Hepatocyte (in vitro differentiated cells): ENCODE measurements at regions not wholly inside any gene's neighbourhood (a gene's known extent, or its start where the extent isn't known, plus 50 kb on each side); places are given as distances from the start of the nearest gene placed in this dataset.

Experiments
- DNase-seq: peaks from one replicate; pipeline ENCODE4 v3.0.0-alpha.2; 2016; ENCODE audit warnings: low spot score
- H2AFZ ChIP-seq: fragments of 200-600 bp; sonication (generic); 2 replicates; pipeline ENCODE4 v1.6.0; 2016; ENCODE audit warnings: antibody characterized with exemption, mild to moderate bottlenecking
- H3K27ac ChIP-seq: fragments of 200-600 bp; sonication (generic); 2 replicates; pipeline ENCODE4 v1.5.1; 2016; ENCODE audit warnings: mild to moderate bottlenecking
- H3K27me3 ChIP-seq: fragments of 200-600 bp; sonication (generic); 2 replicates; pipeline ENCODE4 v1.6.1; 2016
- H3K36me3 ChIP-seq: fragments of 200-600 bp; sonication (generic); replicated peaks from 2 replicates; pipeline ENCODE4 v1.5.1; 2016; ENCODE audit warnings: low read depth; ENCODE audit not compliant: insufficient read depth
- H3K4me1 ChIP-seq: fragments of 200-600 bp; sonication (generic); 2 replicates; pipeline ENCODE4 v1.5.1; 2016; ENCODE audit warnings: mild to moderate bottlenecking, moderate library complexity; ENCODE audit not compliant: insufficient read depth
- H3K4me2 ChIP-seq: fragments of 200-600 bp; sonication (generic); 2 replicates; pipeline ENCODE4 v1.6.0; 2016
- H3K4me3 ChIP-seq: fragments of 200-600 bp; sonication (generic); 2 replicates; pipeline ENCODE4 v1.5.1; 2016; ENCODE audit warnings: mild to moderate bottlenecking
- H3K79me2 ChIP-seq: fragments of 200-600 bp; sonication (generic); 2 replicates; pipeline ENCODE4 v1.6.0; 2017; ENCODE audit warnings: mild to moderate bottlenecking
- H3K9me2 ChIP-seq: fragments of 200-600 bp; sonication (generic); replicated peaks from 2 replicates; pipeline ENCODE4 v1.6.0; 2017; ENCODE audit warnings: mild to moderate bottlenecking; ENCODE audit not compliant: insufficient read depth
- H3K9me3 ChIP-seq: fragments of 200-600 bp; sonication (generic); 2 replicates; pipeline ENCODE4 v1.5.1; 2016; ENCODE audit warnings: low read depth, mild to moderate bottlenecking
- H4K20me1 ChIP-seq: fragments of 200-600 bp; sonication (generic); 2 replicates; pipeline ENCODE4 v1.6.0; 2016; ENCODE audit warnings: mild to moderate bottlenecking; ENCODE audit not compliant: insufficient read depth, poor library complexity, severe bottlenecking
- CTCF ChIP-seq: fragments of 200-600 bp; sonication (generic); IDR thresholded peaks from 2 replicates; pipeline ENCODE4 v1.5.1; 2016; ENCODE audit warnings: antibody characterized with exemption, mild to moderate bottlenecking; ENCODE audit not compliant: poor library complexity
- EZH2 ChIP-seq: fragments of 200-600 bp; sonication (generic); IDR thresholded peaks from 2 replicates; pipeline ENCODE4 v1.6.1; 2016; ENCODE audit warnings: antibody characterized with exemption, mild to moderate bottlenecking, borderline replicate concordance
- EZH2phosphoT487 ChIP-seq: fragments of 200-600 bp; sonication (generic); IDR thresholded peaks from one replicate; pipeline ENCODE4 v1.6.1; 2018; ENCODE audit warnings: antibody characterized with exemption, mild to moderate bottlenecking, low read depth, moderate library complexity; ENCODE audit not compliant: unreplicated experiment, severe bottlenecking
- WGBS: methylation state at CpG from one replicate; pipeline ENCODE4 v1.1.6; 2016; ENCODE audit warnings: low lambda C conversion rate; ENCODE audit errors: missing lambda C conversion rate; 5-methylcytosine and 5-hydroxymethylcytosine counted together

GRCh38 chr9:78806492-78807160 lies 509.7 kb downstream of the PSAT1 start:
- no peaks in the 10 kb centered on the region for H3K9me2 ChIP-seq
- no peak for DNase-seq
- no peaks in the 10 kb centered on the region for H3K4me1 ChIP-seq
- no peak overlapping the region for H3K4me3 ChIP-seq
- no peaks in the 10 kb centered on the region for H4K20me1 ChIP-seq
- H3K4me2 ChIP-seq, result no peak overlapping the region
- H2AFZ ChIP-seq, result no peak overlapping the region
- no peaks in the 10 kb centered on the region for H3K27me3 ChIP-seq
- H3K9me3 ChIP-seq, result no peaks in the 10 kb centered on the region
- no peaks in the 10 kb centered on the region for H3K79me2 ChIP-seq
- no peaks in the 10 kb centered on the region for H3K36me3 ChIP-seq
- H3K27ac ChIP-seq, result no peak overlapping the region
- TF ChIP-seq CTCF (no peak), EZH2phosphoT487 (no peak), EZH2 (no peak)
- 90% methylated on average over 4 of the region's 4 CpGs for WGBS

DNA sequence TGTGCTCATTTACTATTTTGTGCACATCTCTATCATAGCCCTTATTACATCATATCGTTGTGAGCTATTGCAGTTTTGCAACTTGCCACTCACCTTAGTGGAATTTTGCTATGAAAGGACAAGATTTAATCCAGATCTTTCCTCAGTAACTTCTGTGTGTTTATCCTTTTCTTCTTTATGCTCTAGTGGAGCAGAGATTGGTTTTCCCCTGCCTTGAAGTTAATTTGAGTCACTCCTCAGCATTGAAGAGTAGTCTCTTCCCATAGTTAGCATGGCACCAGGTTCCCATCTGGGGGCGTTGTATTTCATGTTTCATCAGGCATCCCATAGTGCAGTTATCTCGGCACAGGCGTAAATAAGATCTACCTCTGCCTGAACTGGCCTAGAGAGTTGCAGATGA lies 510.4 kb downstream of the PSAT1 start:
- Histone ChIP-seq H3K79me2 (no peaks in the 10 kb centered on the region), H4K20me1 (no peaks in the 10 kb centered on the region), H3K4me1 (no peaks in the 10 kb centered on the region), H3K9me2 (no peaks in the 10 kb centered on the region), H3K27me3 (no peaks in the 10 kb centered on the region), H3K36me3 (no peaks in the 10 kb centered on the region), H3K9me3 (no peaks in the 10 kb centered on the region), H3K4me2 (no peak overlapping the region), H2AFZ (no peak overlapping the region), H3K27ac (no peak overlapping the region), H3K4me3 (no peak overlapping the region)
- whole genome bisulfite sequencing, result 80% methylated on average over 4 of the region's 4 CpGs
- DNase-seq, result no peak
- TF ChIP-seq CTCF (no peak), EZH2 (no peak), EZH2phosphoT487 (no peak)

GRCh38 chr9:78808048-78808447 lies 511.1 kb downstream of the PSAT1 start:
- H2AFZ ChIP-seq, result no peak overlapping the region
- no peak for TF ChIP-seq EZH2
- no peak for TF ChIP-seq EZH2phosphoT487
- TF ChIP-seq CTCF, result no peak
- no peaks in the 10 kb centered on the region for H4K20me1 ChIP-seq
- H3K36me3 ChIP-seq, result no peaks in the 10 kb centered on the region
- H3K4me1 ChIP-seq, result no peaks in the 10 kb centered on the region
- no peak overlapping the region for H3K4me2 ChIP-seq
- H3K9me2 ChIP-seq, result no peaks in the 10 kb centered on the region
- H3K9me3 ChIP-seq, result no peaks in the 10 kb centered on the region
- H3K27me3 ChIP-seq, result no peaks in the 10 kb centered on the region
- WGBS, result 91% methylated on average over 3 of the region's 3 CpGs
- no peak overlapping the region for H3K4me3 ChIP-seq
- no peaks in the 10 kb centered on the region for H3K79me2 ChIP-seq
- no peak for DNase-seq
- H3K27ac ChIP-seq, result no peak overlapping the region
